T-helper 2 cell treated with Interferon-gamma antibody and Interleukin-4, amounts not matched to agents 100 ng/mL and 5 ng/mL, for 36 hours (primary cell): ENCODE measurements at regions not wholly inside any gene's neighbourhood (a gene's known extent, or its start where the extent isn't known, plus 50 kb on each side); places are given as distances from the start of the nearest gene placed in this dataset.

Experiments used
- intact Hi-C: fragments of 100-400 bp; cut with micrococcal nuclease; formaldehyde crosslinking; loops from one replicate; pipeline ENCODE4 v1.15.1; 2023

- intact Hi-C loops = no loop called here
Measured at GRCh38 chr21:28663754-28664153, 328.9 kb downstream of the LTN1 start.

GRCh38 chr21:28663111-28663693 is 329.5 kb downstream of the LTN1 start:
- intact Hi-C loops = no loop called here

GRCh38 chr21:28657566-28657965 is 335.1 kb downstream of the LTN1 start:
- intact Hi-C loops = no loop called here

DNA sequence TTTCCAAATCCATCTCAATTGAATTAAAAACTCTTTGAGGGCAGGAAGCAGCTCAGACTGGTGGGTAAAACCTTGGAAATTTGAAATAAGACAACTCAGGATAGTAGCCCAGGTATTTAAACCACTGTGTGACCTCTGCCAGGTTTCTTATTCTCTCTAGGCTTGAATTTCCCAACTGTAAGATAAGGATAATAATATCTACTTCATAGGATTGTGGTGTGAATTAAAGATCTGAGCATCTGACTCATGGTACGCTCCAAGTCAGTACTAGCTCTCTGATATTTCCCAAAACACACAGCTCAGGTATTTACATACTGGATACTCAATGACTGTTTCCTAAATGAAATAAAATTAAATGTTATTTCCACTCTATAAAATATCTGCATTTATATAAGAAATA is 337.2 kb downstream of the LTN1 start:
- intact Hi-C loops = no loop called here

DNA sequence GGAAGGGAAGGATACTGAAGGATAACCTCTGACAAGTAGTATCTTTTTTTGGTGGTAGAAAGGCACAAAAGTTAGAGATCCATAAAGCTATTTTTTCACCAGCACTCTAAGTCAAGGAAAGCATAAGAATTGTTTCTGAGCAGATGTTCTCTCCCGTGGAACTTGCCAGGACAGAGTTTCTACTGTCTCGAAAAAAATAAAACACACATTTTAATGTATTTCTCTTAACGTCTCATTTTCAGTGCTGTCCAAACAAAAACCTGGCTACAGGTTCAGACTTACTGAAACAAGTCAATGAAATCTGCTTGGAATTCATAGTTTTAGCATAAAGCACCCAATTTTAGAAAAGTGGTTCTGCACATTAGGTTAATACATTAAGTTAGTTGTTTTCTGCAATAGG is 338.3 kb downstream of the LTN1 start:
- intact Hi-C loops = no loop called here

DNA sequence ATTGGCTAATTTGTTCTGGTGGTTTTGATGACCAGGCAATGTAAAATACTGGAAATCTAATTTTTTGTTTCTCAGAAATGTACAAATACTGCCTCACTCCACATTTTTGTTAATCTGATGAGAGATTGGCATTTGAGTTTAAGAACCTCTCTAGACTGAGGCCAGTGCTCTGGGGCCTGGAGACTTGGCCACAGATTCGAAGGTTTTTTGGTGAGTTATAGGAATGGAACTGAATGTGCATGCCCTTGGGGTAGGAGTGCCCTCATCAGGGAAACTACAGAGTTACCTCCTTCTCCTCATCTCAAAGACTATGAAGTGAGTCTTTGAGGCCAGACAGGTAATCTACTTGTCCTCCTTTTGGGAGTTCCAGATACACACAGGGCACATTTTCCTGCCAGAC is 347.9 kb downstream of the LTN1 start:
- intact Hi-C loops = no loop called here

- intact Hi-C loops = no loop called here
Measured at GRCh38 chr21:28642891-28643290, 349.8 kb downstream of the LTN1 start.

DNA sequence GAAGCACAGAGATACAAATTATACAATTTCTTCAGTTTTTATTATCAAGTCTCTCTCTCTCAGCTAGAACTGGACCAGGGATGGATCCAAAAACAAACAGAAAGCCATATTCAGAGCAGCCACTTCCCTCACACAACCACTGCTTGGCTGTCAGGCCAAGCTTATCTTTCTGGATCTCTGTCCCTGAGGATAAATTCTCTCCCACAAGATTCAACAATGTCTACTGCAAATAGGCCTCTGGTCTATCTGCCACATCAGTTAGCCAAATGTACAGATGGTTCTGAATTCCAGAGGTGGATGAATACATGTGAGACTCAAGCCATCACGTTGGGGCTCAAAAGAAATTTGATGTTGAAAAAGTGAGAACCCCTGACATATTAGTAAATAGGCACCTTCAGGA is 350.9 kb downstream of the LTN1 start:
- intact Hi-C loops = no loop called here

GRCh38 chr21:28640326-28640725 is 352.4 kb downstream of the LTN1 start:
- intact Hi-C loops = no loop called here

- intact Hi-C loops = no loop called here
Measured at GRCh38 chr21:28639737-28640136, 352.9 kb downstream of the LTN1 start.

DNA sequence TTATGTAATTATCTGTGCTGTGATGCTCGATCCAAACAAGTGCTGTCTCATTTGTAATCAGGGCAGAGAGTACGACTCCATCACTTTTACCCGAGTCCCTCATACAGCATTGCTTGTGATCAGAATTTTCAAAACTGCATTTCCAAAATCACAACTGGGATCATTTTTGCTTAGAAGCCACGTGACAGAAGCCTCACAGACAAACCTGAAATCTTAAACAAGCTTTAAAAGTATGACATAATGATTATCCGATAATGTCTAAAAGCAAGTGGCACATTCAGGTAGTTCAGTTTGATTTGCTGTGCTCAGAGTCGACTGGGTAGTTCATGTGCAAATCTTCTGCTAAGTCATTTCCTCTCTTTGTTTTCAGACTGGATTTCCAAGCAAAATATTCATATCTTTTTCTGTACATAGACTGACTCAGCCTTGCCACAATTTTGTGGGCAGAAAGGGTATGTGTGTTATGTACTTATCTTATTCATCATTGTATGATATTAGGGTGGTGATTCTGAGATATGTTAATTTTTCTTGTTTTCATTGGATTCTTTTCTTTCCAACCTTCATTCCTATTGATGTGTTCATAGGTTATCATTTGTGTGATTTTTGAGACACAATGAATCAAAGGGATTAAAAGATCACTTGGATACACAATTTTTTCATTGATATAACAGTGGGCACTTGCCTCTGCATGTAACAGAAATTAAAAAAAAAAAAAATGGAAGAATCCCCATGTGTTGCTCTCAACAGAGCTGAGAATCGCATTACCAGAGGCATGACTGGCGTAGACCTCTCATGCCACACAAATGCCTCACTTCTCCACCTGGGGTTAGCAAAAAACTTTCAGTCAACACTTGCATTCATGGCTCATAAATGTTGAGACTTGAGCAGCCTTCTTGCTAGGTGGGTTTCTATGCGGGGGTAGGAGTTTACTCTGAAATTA is 355.7 kb downstream of the LTN1 start:
- intact Hi-C loops = no loop called here

DNA sequence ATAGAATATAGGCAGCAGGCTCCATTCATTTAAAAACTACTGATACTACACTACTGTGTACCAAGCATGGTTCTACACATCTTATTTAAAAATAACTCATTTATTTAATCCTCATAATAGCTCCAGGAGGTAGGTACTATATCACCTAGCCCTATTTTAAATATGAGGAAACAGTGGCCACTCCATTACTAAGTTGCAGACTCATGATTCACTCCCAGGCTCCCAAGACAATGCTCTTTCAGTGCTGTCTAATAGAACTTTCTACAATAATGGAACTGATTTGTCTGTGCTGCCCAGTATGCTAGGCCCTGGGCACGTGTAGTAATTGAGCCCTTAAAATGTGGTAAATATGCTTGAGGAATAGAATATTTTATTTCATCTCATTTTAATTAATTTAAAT is 357.1 kb downstream of the LTN1 start:
- intact Hi-C loops = no loop called here

- intact Hi-C loops = no loop called here
Measured at GRCh38 chr21:28633839-28634555, 358.7 kb downstream of the LTN1 start.

DNA sequence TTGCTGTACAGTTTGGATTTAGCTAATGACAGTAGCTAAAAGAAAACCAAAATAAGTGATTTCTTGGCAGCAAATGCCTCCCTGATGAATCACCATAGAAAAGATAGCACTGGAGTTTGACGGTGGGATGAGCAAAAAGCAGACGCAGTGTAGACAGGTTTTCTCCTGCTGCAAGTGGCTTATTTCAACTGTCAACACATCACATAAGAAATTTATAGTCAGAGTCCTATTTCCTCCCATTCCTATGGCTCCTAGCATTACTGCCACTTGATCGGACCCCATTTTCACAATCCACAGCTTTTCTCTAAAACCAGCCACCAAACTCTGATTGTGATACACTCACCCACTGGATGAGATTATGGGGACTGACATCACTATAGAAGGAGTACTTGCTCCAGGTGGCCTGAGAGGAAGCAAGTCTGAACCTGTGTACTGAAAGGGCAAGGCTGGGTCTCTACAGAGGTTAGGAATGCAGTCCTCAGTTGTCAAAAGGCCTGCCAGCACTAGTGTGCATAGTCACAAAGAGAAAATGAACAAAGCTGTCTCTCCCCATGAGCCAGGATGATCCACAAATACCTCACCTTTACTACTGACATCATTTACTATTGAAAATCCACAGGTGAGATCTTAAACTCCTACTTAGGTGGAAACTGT is 359.8 kb downstream of the LTN1 start:
- intact Hi-C loops = no loop called here

DNA sequence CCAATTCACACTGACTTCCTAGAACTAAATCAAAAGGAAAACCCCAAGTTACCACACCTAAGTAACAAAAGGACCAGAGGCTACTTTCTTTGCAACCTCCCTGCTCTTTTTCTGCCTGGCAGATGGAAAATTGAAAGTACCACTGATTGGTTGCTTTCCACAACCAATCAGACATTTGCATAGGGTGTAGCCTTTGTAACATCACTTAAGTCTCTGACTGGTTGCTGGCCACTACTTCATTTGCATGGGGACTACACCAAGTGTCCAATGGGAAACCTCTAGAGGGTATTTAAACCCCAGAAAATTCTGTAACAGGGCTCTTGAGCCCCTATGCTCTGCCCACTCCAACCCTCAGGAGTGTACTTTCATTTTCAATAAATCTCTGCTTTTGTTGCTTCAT is 365.0 kb downstream of the LTN1 start:
- intact Hi-C loops = no loop called here

DNA sequence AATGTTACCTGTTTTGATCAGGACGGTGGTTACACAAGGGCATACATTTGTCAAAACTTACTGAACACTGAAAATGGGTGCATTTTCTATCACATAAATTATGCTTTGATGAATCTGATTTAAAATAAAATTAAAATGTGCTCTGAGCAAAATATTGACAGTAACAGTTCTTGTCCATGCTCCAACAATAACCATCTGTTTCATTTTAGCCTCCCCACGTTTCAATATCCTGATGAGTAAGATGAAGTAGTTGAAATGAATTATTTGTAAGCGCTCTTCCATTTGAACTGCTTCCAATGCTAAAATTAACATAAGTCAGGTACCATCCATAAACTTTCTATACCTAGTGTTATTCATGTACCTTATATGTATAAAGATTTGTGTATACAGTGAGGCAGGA is 365.4 kb downstream of the LTN1 start:
- intact Hi-C loops = no loop called here

DNA sequence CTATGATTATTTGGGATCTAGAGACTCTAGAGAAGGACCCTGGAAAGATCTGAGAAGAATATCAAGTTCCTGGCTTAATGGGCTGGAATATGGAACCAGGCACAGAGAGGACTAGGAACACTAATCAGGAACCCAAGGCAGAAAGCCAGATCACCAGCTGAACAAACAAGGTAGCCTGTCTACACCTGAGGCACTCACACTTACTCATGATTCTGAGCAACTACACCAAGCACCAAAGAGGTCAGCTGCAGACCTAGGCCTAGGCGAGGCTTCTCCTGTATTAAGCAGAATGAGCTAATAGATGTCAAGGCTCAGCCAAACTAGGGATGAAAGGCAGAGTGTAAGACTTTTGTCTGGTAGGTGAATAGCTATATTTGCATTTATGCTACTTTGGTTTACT is 368.1 kb downstream of the LTN1 start:
- intact Hi-C loops = no loop called here

DNA sequence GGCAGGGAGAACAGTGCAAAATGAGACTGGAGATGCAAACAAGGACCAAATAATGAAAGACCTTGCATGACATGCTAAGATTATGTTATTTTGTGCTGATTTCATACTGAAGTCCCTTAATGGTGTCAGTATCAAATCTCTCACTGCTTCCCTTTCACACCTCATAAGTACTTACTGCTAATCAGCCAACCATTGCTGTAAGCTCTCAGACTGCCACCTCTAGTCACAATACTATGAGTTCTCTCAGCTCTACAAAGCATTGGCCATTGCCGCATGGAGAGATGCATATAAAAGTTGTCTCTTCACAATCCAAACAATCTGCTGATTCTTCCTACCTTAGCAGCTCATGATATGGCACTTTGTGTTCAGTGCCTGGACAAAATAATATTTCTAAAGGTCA is 375.4 kb downstream of the LTN1 start:
- intact Hi-C loops = no loop called here

DNA sequence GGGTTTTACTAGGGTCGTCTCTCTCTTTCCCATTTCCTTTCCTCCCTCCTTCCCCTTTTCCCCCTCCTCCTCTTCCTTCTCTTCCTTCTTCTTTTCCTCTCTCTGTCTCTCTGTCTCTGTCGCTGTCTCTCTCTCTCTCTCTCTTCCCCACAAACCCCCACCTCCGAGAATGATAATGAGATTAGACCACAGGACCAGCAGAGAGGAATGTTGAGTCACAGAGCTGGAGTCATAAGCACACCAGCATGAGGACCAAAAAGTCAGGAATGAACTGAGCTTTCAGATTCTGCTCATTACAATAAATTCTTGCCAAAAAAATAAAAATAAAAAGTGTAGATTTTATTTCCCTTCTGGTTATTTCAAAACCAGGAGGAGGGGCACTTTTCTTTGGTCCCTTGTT is 377.4 kb downstream of the LTN1 start:
- intact Hi-C loops = no loop called here

DNA sequence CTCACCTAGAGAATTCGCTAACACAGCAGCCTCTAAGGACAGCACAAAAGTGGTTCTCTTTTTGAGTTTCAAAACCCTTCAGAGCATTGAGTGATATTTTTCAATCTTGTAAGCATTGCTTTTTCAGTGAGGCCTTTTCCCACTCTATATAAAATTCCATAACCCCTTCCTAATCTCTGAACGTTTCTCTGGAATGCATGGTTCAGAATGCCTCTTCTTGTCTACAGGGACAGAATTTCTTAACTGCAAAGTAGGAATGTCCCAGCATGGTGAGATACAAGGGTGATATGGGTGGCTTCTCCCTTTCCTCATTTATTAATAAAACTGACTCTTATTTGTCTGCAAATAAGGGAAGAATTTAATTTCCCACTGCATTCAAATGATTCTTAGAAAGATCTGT is 377.9 kb downstream of the LTN1 start:
- intact Hi-C loops = no loop called here

DNA sequence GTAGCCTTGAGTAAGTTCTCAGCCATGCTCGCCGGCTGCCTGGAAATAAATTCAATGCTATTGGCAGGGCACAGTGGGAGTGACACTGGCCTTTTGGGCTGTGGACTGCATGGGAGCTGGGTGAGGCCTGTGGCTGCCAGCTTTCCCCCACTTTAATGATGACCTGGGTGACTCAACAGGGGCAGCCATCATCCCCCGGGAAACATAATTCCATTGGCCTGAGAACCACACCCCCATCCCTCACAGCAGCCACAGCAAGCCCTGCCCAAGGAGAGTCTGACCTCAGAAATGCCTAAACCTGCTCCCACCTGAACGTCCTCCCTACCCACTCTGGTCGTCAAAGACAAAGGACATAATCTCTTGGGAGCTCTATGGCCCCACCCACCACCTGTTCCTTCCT is 384.0 kb downstream of the LTN1 start:
- intact Hi-C loops = no loop called here

DNA sequence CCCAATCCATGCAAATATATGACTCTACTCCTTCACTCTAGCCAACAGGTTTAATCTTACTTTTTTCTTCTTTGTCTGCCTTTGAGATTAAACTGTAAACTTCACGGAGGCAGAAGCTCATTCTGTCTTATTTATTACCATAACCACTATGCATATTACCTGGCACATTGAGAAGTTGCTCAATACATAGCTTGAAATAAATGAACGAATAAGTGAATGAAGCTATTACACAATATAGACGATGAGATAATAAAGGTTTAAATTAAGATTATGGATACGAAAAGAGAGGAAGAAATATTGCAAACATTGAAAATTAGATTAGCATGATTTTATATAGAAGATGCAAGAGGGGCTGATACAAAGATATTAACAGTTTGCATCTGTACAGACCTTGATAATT is 385.1 kb downstream of the LTN1 start:
- intact Hi-C loops = no loop called here
